GM21737 (cell line): ENCODE measurements at regions not wholly inside any gene's neighbourhood (a gene's known extent, or its start where the extent isn't known, plus 50 kb on each side); places are given as distances from the start of the nearest gene placed in this dataset.
"Not testable (repeated sequence)": the region's sequence is repeated elsewhere in the genome, so short reads cannot be mapped to it uniquely, and the experiment has no call there.

Experiments used
- ATAC-seq: cut with Tn5 transposase; IDR thresholded peaks from one replicate; pipeline ENCODE4 v1.9.1; 2021; ENCODE audit warnings: mild to moderate bottlenecking, moderate library complexity; ENCODE audit not compliant: unreplicated experiment

- ATAC-seq = no peak
These were observed 1673.5 kb upstream of the CELF4 start for GRCh38 chr18:39238981-39239660.

GRCh38 chr18:39235118-39235719 lies 1669.6 kb upstream of the CELF4 start:
- no peak for ATAC-seq

GRCh38 chr18:39232937-39233336 lies 1667.3 kb upstream of the CELF4 start:
- ATAC-seq = no peak

- no peak for ATAC-seq
These were observed 1666.9 kb upstream of the CELF4 start for GRCh38 chr18:39232490-39232889.

GRCh38 chr18:39230086-39230803 lies 1664.6 kb upstream of the CELF4 start:
- ATAC-seq = no peak

- ATAC-seq = not testable (repeated sequence)
These were observed 1662.2 kb upstream of the CELF4 start for GRCh38 chr18:39227769-39228168.

GRCh38 chr18:39225373-39225772 lies 1659.8 kb upstream of the CELF4 start:
- no peak for ATAC-seq

- ATAC-seq = no peak
These were observed 1657.7 kb upstream of the CELF4 start for GRCh38 chr18:39223283-39223682.

GRCh38 chr18:39215920-39216319 lies 1650.3 kb upstream of the CELF4 start:
- ATAC-seq = no peak

GRCh38 chr18:39211461-39211860 lies 1645.9 kb upstream of the CELF4 start:
- no peak for ATAC-seq

- ATAC-seq = no peak
These were observed 1643.6 kb upstream of the CELF4 start for GRCh38 chr18:39209173-39209572.

- ATAC-seq = no peak
These were observed 1643.1 kb upstream of the CELF4 start for GRCh38 chr18:39208729-39209128.

GRCh38 chr18:39208190-39208589 lies 1642.6 kb upstream of the CELF4 start:
- ATAC-seq = no peak

- not testable (repeated sequence) for ATAC-seq
These were observed 1641.0 kb upstream of the CELF4 start for GRCh38 chr18:39206398-39207103.

- ATAC-seq = no peak
These were observed 1640.1 kb upstream of the CELF4 start for GRCh38 chr18:39205565-39206195.

GRCh38 chr18:39200153-39200552 lies 1634.6 kb upstream of the CELF4 start:
- ATAC-seq = no peak

GRCh38 chr18:39199231-39199855 lies 1633.7 kb upstream of the CELF4 start:
- no peak for ATAC-seq

GRCh38 chr18:39198376-39198775 lies 1632.8 kb upstream of the CELF4 start:
- ATAC-seq = no peak

- no peak for ATAC-seq
These were observed 1626.3 kb upstream of the CELF4 start for GRCh38 chr18:39191931-39192330.

- no peak for ATAC-seq
These were observed 1625.5 kb upstream of the CELF4 start for GRCh38 chr18:39191058-39191457.

GRCh38 chr18:39190508-39190907 lies 1624.9 kb upstream of the CELF4 start:
- ATAC-seq = no peak
